GM12878 (cell line): ENCODE measurements at regions not wholly inside any gene's neighbourhood (a gene's known extent, or its start where the extent isn't known, plus 50 kb on each side); places are given as distances from the start of the nearest gene placed in this dataset.

Experiments used
- ATAC-seq: fragments of 200-7000 bp; cut with Tn5 transposase; 3 replicates; pipeline ENCODE4 v1.9.1; 2020; ENCODE audit warnings: mild to moderate bottlenecking, moderate library complexity
- BruUV-seq: library from RNA; stranded (reverse); fragments of 400-500 nt; replicated peaks from 2 replicates; lab custom pipeline; 2021; lab: Mats Ljungman, UMichigan
- CTCF ChIA-PET: fragments of 300-600 bp; sonication (Branson Sonifier 250); formaldehyde crosslinking; extraction: SDS; loops from one replicate; lab custom pipeline; 2021; ENCODE audit warnings: inconsistent platforms; lab: Yijun Ruan, JAX
- POLR2A ChIA-PET: fragments of 350-600 bp; formaldehyde crosslinking; extraction: SDS; loops from one replicate; lab custom pipeline; 2021; ENCODE audit warnings: inconsistent platforms; lab: Charles Lee
- RAD21 ChIA-PET: fragments of 300-600 bp; sonication (Branson Sonifier 250); formaldehyde crosslinking; loops from one replicate; lab custom pipeline; 2023; ENCODE audit warnings: antibody characterized with exemption; ENCODE audit not compliant: unreplicated experiment; lab: Charles Lee
- SMC1A ChIA-PET: fragments of 300-600 bp; sonication (Branson Sonifier 250); formaldehyde crosslinking; loops from one replicate; lab custom pipeline; 2023; ENCODE audit not compliant: unreplicated experiment, uncharacterized antibody; lab: Charles Lee
- DNase-seq: peaks from one replicate; pipeline ENCODE4 v3.0.0-alpha.2; 2011; ENCODE audit warnings: low read depth, low spot score
- FAIRE-seq: peaks from 3 replicates; lab custom pipeline; 2011; peaks lifted over from hg19 to GRCh38; lab: Jason Lieb, UNC
- H2AFZ ChIP-seq: 2 replicates; pipeline ENCODE4 v1.6.0; 2011; ENCODE audit warnings: low read depth, low read length, control low read depth; ENCODE audit not compliant: control insufficient read depth
- H3K27ac ChIP-seq: 2 replicates; pipeline ENCODE4 v1.5.1; 2011; ENCODE audit warnings: control low read depth; ENCODE audit not compliant: control insufficient read depth, insufficient read depth
- H3K27me3 ChIP-seq, 2 experiments: replicated peaks in 1 of 2; 2 replicates each; pipeline versions ENCODE4 v1.6.0 to v1.6.1; 2011; ENCODE audit warnings: low read length in 1 of 2; ENCODE audit not compliant: control insufficient read depth in 2 of 2, insufficient read depth in 2 of 2
- H3K36me3 ChIP-seq, 2 experiments: 2 replicates each; pipeline ENCODE4 v1.5.1; 2011; ENCODE audit warnings: low read length in 1 of 2; ENCODE audit not compliant: control insufficient read depth in 2 of 2, insufficient read depth in 2 of 2
- H3K4me1 ChIP-seq: 2 replicates; pipeline ENCODE4 v1.6.1; 2011; ENCODE audit warnings: mild to moderate bottlenecking, low read length, moderate library complexity, mixed read lengths; ENCODE audit not compliant: control insufficient read depth, insufficient read depth
- H3K4me2 ChIP-seq: 2 replicates; pipeline ENCODE4 v1.6.0; 2011; ENCODE audit warnings: control low read depth; ENCODE audit not compliant: control insufficient read depth, insufficient read depth
- H3K4me3 ChIP-seq: fragments of 200-600 bp; sonication (generic); 2 replicates; pipeline ENCODE4 v1.5.1; 2016
- H3K79me2 ChIP-seq: 2 replicates; pipeline ENCODE4 v1.6.0; 2011; ENCODE audit warnings: low read length; ENCODE audit not compliant: control insufficient read depth, insufficient read depth
- H3K9ac ChIP-seq: 2 replicates; pipeline ENCODE4 v1.8.0; 2011; ENCODE audit warnings: low read length, control low read depth, mixed read lengths; ENCODE audit not compliant: control insufficient read depth, insufficient read depth
- H3K9me3 ChIP-seq: replicated peaks from 3 replicates; pipeline ENCODE4 v1.5.1; 2011; ENCODE audit warnings: mild to moderate bottlenecking, low read length; ENCODE audit not compliant: control insufficient read depth, insufficient read depth
- H4K20me1 ChIP-seq: 2 replicates; pipeline ENCODE4 v1.6.0; 2011; ENCODE audit not compliant: control insufficient read depth, insufficient read depth
- ATF2 ChIP-seq: IDR thresholded peaks from 2 replicates; pipeline ENCODE4 v1.6.1; 2012; ENCODE audit warnings: low read length, inconsistent platforms
- E2F8 ChIP-seq: fragments of 450-650 bp; IDR thresholded peaks from 2 replicates; pipeline ENCODE4 v1.6.1; 2018; ENCODE audit warnings: mild to moderate bottlenecking, low read depth, moderate library complexity; ENCODE audit not compliant: partially characterized antibody
- ESRRA ChIP-seq: IDR thresholded peaks from 2 replicates; pipeline ENCODE4 v1.6.1; 2012; ENCODE audit warnings: mild to moderate bottlenecking, low read length, improper control_type of control experiment
- ETV6 ChIP-seq, 2 experiments: fragments of 450-650 bp in 1 of 2; IDR thresholded peaks in 1 of 2; conservative IDR thresholded peaks in 1 of 2; 2 replicates each; pipeline ENCODE4 v1.6.1; 2014; ENCODE audit warnings: antibody characterized with exemption in 1 of 2, borderline replicate concordance in 1 of 2, low read depth in 1 of 2, mild to moderate bottlenecking in 1 of 2, moderate library complexity in 1 of 2
- MTA2 ChIP-seq: fragments of 450-650 bp; IDR thresholded peaks from 2 replicates; pipeline ENCODE4 v1.6.1; 2016; ENCODE audit warnings: low read depth, mild to moderate bottlenecking, moderate library complexity
- RAD51 ChIP-seq: fragments of 450-650 bp; IDR thresholded peaks from 2 replicates; pipeline ENCODE4 v1.6.1; 2016; ENCODE audit warnings: moderate library complexity, mild to moderate bottlenecking, inconsistent platforms
- RUNX3 ChIP-seq: IDR thresholded peaks from 2 replicates; pipeline ENCODE4 v1.6.1; 2012; ENCODE audit warnings: low read length, inconsistent platforms
- WRNIP1 ChIP-seq: IDR thresholded peaks from 2 replicates; pipeline ENCODE4 v1.6.1; 2011; ENCODE audit warnings: low read depth, low read length, improper control_type of control experiment, borderline replicate concordance
- ZNF687 ChIP-seq: fragments of 450-650 bp; IDR thresholded peaks from 2 replicates; pipeline ENCODE4 v1.6.1; 2017; ENCODE audit warnings: mild to moderate bottlenecking, moderate library complexity
- WGBS: methylation state at CpG from one replicate; pipeline ENCODE4 v1.1.6; 2016; ENCODE audit warnings: low lambda C conversion rate; ENCODE audit not compliant: insufficient replicate concordance, insufficient coverage; ENCODE audit errors: missing lambda C conversion rate; 5-methylcytosine and 5-hydroxymethylcytosine counted together
- in situ Hi-C: fragments of 300-500 bp; cut with MboI; formaldehyde crosslinking; loops from 9 replicates; pipeline ENCODE4 v1.14.3; 2018; ENCODE audit warnings: mixed read lengths
- intact Hi-C: fragments of 100-400 bp; cut with micrococcal nuclease; formaldehyde crosslinking; loops from one replicate; pipeline ENCODE4 v1.14.2; 2022; ENCODE audit not compliant: unreplicated experiment

- H3K27ac ChIP-seq, result no peak overlapping the region
- no peaks in the 10 kb centered on the region for H4K20me1 ChIP-seq
- H3K4me2 ChIP-seq, result no peak overlapping the region
- ChIA-PET CTCF (no interaction called here), SMC1A (no interaction called here), POLR2A (no interaction called here)
- H3K9ac ChIP-seq, result no peak overlapping the region
- no TSS peak for BruUV-seq
- H3K27me3 ChIP-seq, result no peaks in the 10 kb centered on the region
- no peak for FAIRE-seq
- no peak for ATAC-seq
- no peaks in the 10 kb centered on the region for H3K4me1 ChIP-seq
- DNase-seq, result no peak
- no peak overlapping the region for H2AFZ ChIP-seq
- in situ Hi-C loops (no loop called here), intact Hi-C loops (no loop called here)
- H3K79me2 ChIP-seq, result no peaks in the 10 kb centered on the region
- no peak overlapping the region for H3K4me3 ChIP-seq
- H3K36me3 ChIP-seq, result no peaks in the 10 kb centered on the region
- WGBS, result 0% methylated on average over 3 of the region's 3 CpGs
- H3K9me3 ChIP-seq, result no peaks in the 10 kb centered on the region
- TF ChIP-seq ZNF687, result no peak
- TF ChIP-seq WRNIP1, result no peak
- TF ChIP-seq ETV6 (conservative IDR thresholded peaks at IDR 0.05 in 1 of 2, IDR thresholded peaks at IDR 0.05 in 1 of 2; ENCODE audit: borderline replicate concordance in 1 of 2, low read depth in 1 of 2), result no peak
- no peak for TF ChIP-seq RAD51
- no peak for TF ChIP-seq E2F8
- no peak for TF ChIP-seq ESRRA
- TF ChIP-seq MTA2, result no peak
- no peak for TF ChIP-seq ATF2
- no peak for TF ChIP-seq RUNX3
- TF ChIP-seq, all 136 proteins: peak for 0
- RAD21 ChIA-PET, result no interaction called here
Measured at GRCh38 chr18:66795051-66795450, 191.2 kb upstream of the CDH19 start.
